ENCODE measurements at regions not wholly inside any gene's neighbourhood (a gene's known extent, or its start where the extent isn't known, plus 50 kb on each side); places are given as distances from the start of the nearest gene placed in this dataset.

GRCh38 chrX:30504309-30504708, 73.3 kb downstream of the TASL start:
- peak; percentile 3 for DNase-seq (ENCODE audit: low read depth)

- no peak for DNase-seq (ENCODE audit: low read depth)
Observed at GRCh38 chrX:30495468-30495867, 82.1 kb downstream of the TASL start.

- DNase-seq (ENCODE audit: low read depth) = no peak
Observed at GRCh38 chrX:30493348-30493747, 84.2 kb downstream of the TASL start.

GRCh38 chrX:30489323-30489722, 88.2 kb downstream of the TASL start:
- no peak for DNase-seq (ENCODE audit: low read depth)

DNA sequence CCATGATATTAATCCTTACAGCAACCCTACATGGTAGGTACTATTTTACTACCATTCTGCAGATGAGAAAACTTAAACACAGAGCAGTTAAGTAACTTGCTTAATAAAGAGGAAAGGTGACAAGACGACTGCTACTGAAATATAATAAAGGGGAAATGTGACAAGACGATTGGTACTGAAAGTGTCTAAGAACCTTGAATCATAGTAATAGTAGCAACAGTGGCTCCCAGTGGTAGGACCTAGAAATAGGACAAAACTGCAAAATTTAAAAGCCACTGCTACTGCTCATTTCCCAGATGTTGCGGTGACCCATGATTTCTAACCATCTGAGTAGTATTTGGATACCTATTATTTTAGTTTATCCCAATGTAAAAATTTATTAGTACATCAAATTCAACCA, 89.5 kb downstream of the TASL start:
- DNase-seq (ENCODE audit: low read depth) = no peak

DNA sequence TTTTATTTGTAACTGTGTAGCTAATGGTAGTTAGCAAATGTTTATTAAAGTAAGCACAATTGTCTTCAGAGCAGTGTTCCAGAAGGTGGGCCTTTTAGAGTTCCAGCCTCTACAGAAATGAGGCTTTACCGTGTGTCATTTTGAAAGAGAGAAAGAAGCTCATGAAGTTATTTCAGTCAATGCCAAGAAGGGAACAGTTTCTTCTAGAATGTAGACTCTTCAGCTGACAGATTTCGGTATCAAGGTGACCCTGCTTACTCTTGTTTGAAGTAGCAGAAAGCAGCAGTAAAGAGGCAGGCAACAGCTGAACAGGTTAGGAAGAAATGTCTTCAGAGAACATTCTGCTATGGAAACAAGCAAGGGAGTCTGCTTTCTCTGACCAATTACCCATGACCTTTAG, 93.6 kb downstream of the TASL start:
- no peak for DNase-seq (ENCODE audit: low read depth)

- DNase-seq (ENCODE audit: low read depth) = no peak
Observed at GRCh38 chrX:30468471-30468870, 109.1 kb downstream of the TASL start.

Measured in GM04503 (cell line).